A549 (cell line): ENCODE measurements at regions not wholly inside any gene's neighbourhood (a gene's known extent, or its start where the extent isn't known, plus 50 kb on each side); places are given as distances from the start of the nearest gene placed in this dataset.
A peak's percentile ranks its signal among the peaks of the same experiment; 100 is the strongest.

ENCODE experiments used
- ATAC-seq, 2 experiments: fragments of 200-7000 bp in 1 of 2; fragments of >200 bp in 1 of 2; cut with Nextera tagmentation in 1 of 2; cut with Tn5 transposase in 1 of 2; 3 replicates each; pipeline versions ENCODE4 v1.8.0 to v1.9.1; 2018 to 2020; ENCODE audit warnings: mild to moderate bottlenecking in 1 of 2, moderate library complexity in 1 of 2
- CTCF ChIA-PET: fragments of 300-600 bp; sonication (Branson Sonifier 250); formaldehyde crosslinking; extraction: SDS; loops from one replicate; lab custom pipeline; 2021; ENCODE audit warnings: antibody characterized with exemption, inconsistent platforms; lab: Yijun Ruan, JAX
- POLR2A ChIA-PET: fragments of 350-600 bp; formaldehyde crosslinking; extraction: SDS; loops from one replicate; lab custom pipeline; 2021; ENCODE audit warnings: antibody characterized with exemption, inconsistent platforms; lab: Yijun Ruan, JAX
- DNase-seq, 2 experiments: peaks; one replicate each; pipeline versions ENCODE4 v3.0.0 to v3.0.0-alpha.2; 2011 to 2016; ENCODE audit warnings: low read depth in 1 of 2, low spot score in 1 of 2
- FAIRE-seq: peaks from 2 replicates; lab custom pipeline; 2011; peaks lifted over from hg19 to GRCh38; lab: Jason Lieb, UNC
- H3K27ac ChIP-seq, 2 experiments: fragments of >200 bp; sonication (Bioruptor Twin); formaldehyde crosslinking; 3 replicates each; pipeline ENCODE4 v1.5.1; 2016 to 2017
- H3K4me1 ChIP-seq: fragments of >200 bp; sonication (Bioruptor Twin); formaldehyde crosslinking; 3 replicates; pipeline ENCODE4 v1.6.1; 2016
- H3K4me2 ChIP-seq: fragments of >200 bp; sonication (Bioruptor Twin); formaldehyde crosslinking; 3 replicates; pipeline ENCODE4 v1.6.1; 2016
- H3K4me3 ChIP-seq: fragments of >200 bp; sonication (Bioruptor Twin); formaldehyde crosslinking; 3 replicates; pipeline ENCODE4 v1.5.1; 2016
- H3K9me3 ChIP-seq: fragments of >200 bp; sonication (Bioruptor Twin); formaldehyde crosslinking; 3 replicates; pipeline ENCODE4 v1.6.1; 2016
- CBX2 ChIP-seq: fragments of 200-600 bp; sonication (generic); IDR thresholded peaks from 2 replicates; pipeline ENCODE4 v1.6.1; 2016; ENCODE audit warnings: low read depth, mild to moderate bottlenecking, borderline replicate concordance
- CBX8 ChIP-seq: fragments of 200-600 bp; sonication (generic); IDR thresholded peaks from 2 replicates; pipeline ENCODE4 v1.6.1; 2016
- CEBPB ChIP-seq, 2 experiments: fragments of >200 bp in 1 of 2; sonication (Bioruptor Twin) in 1 of 2; formaldehyde crosslinking in 1 of 2; IDR thresholded peaks; 2 replicates each; pipeline ENCODE4 v1.6.1; 2012 to 2016
- EP300 ChIP-seq, 2 experiments: fragments of >200 bp; sonication (Bioruptor Twin); formaldehyde crosslinking; IDR thresholded peaks; 2 replicates in 1 of 2; 3 replicates in 1 of 2; pipeline ENCODE4 v1.6.1; 2016 to 2017
- FOSL2 ChIP-seq, 2 experiments: fragments of 450-650 bp in 1 of 2; fragments of >200 bp in 1 of 2; sonication (Bioruptor Twin) in 1 of 2; formaldehyde crosslinking; IDR thresholded peaks; 2 replicates each; pipeline versions ENCODE4 v1.5.0 to v1.6.1; 2016 to 2020; ENCODE audit warnings: mild to moderate bottlenecking in 1 of 2, moderate library complexity in 1 of 2
- GATA3 ChIP-seq: IDR thresholded peaks from 2 replicates; pipeline ENCODE4 v1.6.1; 2012; ENCODE audit warnings: borderline replicate concordance
- HOXB13 ChIP-seq: fragments of 250-450 bp; sonication (Bioruptor Pico); IDR thresholded peaks from 2 replicates; pipeline ENCODE4 v1.5.0; 2020; ENCODE audit warnings: low read depth, mild to moderate bottlenecking, moderate library complexity
- JUN ChIP-seq, 2 experiments: fragments of >200 bp; sonication (Bioruptor Twin); formaldehyde crosslinking; IDR thresholded peaks; 2 replicates in 1 of 2; 3 replicates in 1 of 2; pipeline ENCODE4 v1.6.1; 2016 to 2017
- JUNB ChIP-seq: fragments of >200 bp; sonication (Bioruptor Twin); formaldehyde crosslinking; IDR thresholded peaks from 2 replicates; pipeline ENCODE4 v1.6.1; 2016
- KDM1A ChIP-seq: fragments of 200-600 bp; sonication (generic); IDR thresholded peaks from 2 replicates; pipeline ENCODE4 v1.6.1; 2016; ENCODE audit warnings: low read depth, mild to moderate bottlenecking
- NPAS2 ChIP-seq: fragments of 250-450 bp; sonication (Bioruptor Pico); IDR thresholded peaks from 2 replicates; pipeline ENCODE4 v1.8.0; 2022; ENCODE audit warnings: mild to moderate bottlenecking, moderate library complexity, borderline replicate concordance
- PBX3 ChIP-seq: IDR thresholded peaks from 2 replicates; pipeline ENCODE4 v1.6.1; 2012
- RAD21 ChIP-seq, 2 experiments: fragments of >200 bp in 1 of 2; sonication (Bioruptor Twin) in 1 of 2; formaldehyde crosslinking in 1 of 2; IDR thresholded peaks in 1 of 2; conservative IDR thresholded peaks in 1 of 2; 2 replicates in 1 of 2; 3 replicates in 1 of 2; pipeline ENCODE4 v1.6.1; 2012 to 2018; ENCODE audit warnings: inconsistent platforms in 1 of 2
- SMC3 ChIP-seq: fragments of >200 bp; sonication (Bioruptor Twin); formaldehyde crosslinking; IDR thresholded peaks from 3 replicates; pipeline ENCODE4 v1.6.1; 2018; ENCODE audit warnings: inconsistent platforms
- SREBF2 ChIP-seq: fragments of 450-650 bp; IDR thresholded peaks from 2 replicates; pipeline ENCODE4 v1.6.1; 2014; ENCODE audit warnings: mild to moderate bottlenecking, moderate library complexity
- TP53 ChIP-seq: fragments of 250-450 bp; sonication (Bioruptor Pico); IDR thresholded peaks from 2 replicates; pipeline ENCODE4 v1.5.0; 2021; ENCODE audit warnings: mild to moderate bottlenecking, moderate library complexity
- USF2 ChIP-seq: fragments of 450-650 bp; IDR thresholded peaks from 2 replicates; pipeline ENCODE4 v1.6.1; 2014; ENCODE audit warnings: antibody characterized with exemption
- ZC3H11A ChIP-seq: fragments of 450-650 bp; IDR thresholded peaks from 2 replicates; pipeline ENCODE4 v1.6.1; 2014; ENCODE audit warnings: antibody characterized with exemption, mild to moderate bottlenecking
- ZNF302 ChIP-seq: fragments of 250-450 bp; sonication (Bioruptor Pico); IDR thresholded peaks from 2 replicates; pipeline ENCODE4 v1.9.0; 2021; ENCODE audit warnings: inconsistent platforms, mild to moderate bottlenecking, moderate library complexity
- WGBS: methylation state at CpG from one replicate; pipeline ENCODE4 v1.1.6; 2017; ENCODE audit errors: missing lambda C conversion rate; 5-methylcytosine and 5-hydroxymethylcytosine counted together
- TF ChIP-seq, protein P1 (sequence below): fragments of >200 bp; sonication (Bioruptor Twin); formaldehyde crosslinking; IDR thresholded peaks from 2 replicates; pipeline ENCODE4 v1.6.1; 2016
- TF ChIP-seq, protein P2 (sequence below): IDR thresholded peaks from 2 replicates; pipeline ENCODE4 v1.6.1; 2012
- TF ChIP-seq, protein P3 (sequence below): fragments of >200 bp; sonication (Bioruptor Twin); formaldehyde crosslinking; IDR thresholded peaks from 3 replicates; pipeline ENCODE4 v1.6.1; 2016

DNA sequence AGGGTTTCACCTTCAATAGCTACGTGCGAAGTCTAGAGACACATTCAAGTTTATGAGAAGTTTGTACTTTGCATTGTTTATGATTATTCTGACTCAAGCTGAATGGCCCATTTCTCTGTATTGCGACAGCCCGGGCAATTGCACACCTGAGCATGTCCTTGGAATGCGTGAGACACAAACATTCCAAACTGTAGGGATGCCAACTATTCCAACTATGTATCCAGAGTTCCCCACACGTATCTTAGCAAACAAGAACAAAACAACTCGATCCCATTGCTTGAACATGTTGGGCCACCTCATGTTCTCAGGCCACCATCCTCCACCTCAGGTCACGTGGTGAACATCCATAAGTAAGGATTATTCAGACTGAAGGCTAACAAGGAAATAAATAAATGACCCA, 51.4 kb upstream of the EGFR start:
- peaks cover 32% of the 10 kb centered on the region for H3K4me1 ChIP-seq
- peak overlapping the region; percentile 83 to 85 for H3K27ac ChIP-seq
- H3K4me2 ChIP-seq = peak overlapping the region; percentile 56
- no peak overlapping the region for H3K4me3 ChIP-seq
- FAIRE-seq (peak; percentile 97), ATAC-seq (peak; percentile 88 to 94), DNase-seq (peak; percentile 69 to 86)
- ChIA-PET POLR2A (interaction anchor here (0.6 to 1.6 kb wide), 4 partner anchors 22 to 98 kb away, joined by 3 to 7 read pairs (median 4); partner anchors contain the start of gene EGFR), CTCF (interaction anchor here (0.8 to 1.8 kb wide), 2 partner anchors 89 to 288 kb away, joined by 3 to 5 read pairs; no protein-coding TSS in a partner anchor)
- TF ChIP-seq FOSL2 (IDR thresholded peaks at IDR 0.05) (peak; percentile 41; the same call in 1 of the 2 replicates), FOSL2 (CRISPR knock-in tag; IDR thresholded peaks at IDR 0.05) (peak; percentile 59), CEBPB (IDR thresholded peaks at IDR 0.05) (peak; percentile 91 to 99), GATA3 (peak; percentile 98), TP53 (CRISPR knock-in tag) (no peak), JUNB (peak; percentile 82), JUN (IDR thresholded peaks at IDR 0.05) (peak; percentile 78 to 82; a peak in 4 of 5 replicates), CBX8 (no peak), RAD21 (conservative IDR thresholded peaks at IDR 0.05 in 1 of 2, IDR thresholded peaks at IDR 0.05 in 1 of 2) (peak; percentile 28 to 45; a peak in 3 of 5 replicates), SREBF2 (no peak), NPAS2 (no peak), USF2 (peak; percentile 83), EP300 (IDR thresholded peaks at IDR 0.05) (peak; percentile 88 to 96; a peak in 4 of 5 replicates), CBX2 (no peak), PBX3 (peak; percentile 69; the same call in 1 of the 2 replicates), ZC3H11A (no peak), SMC3 (peak; percentile 39; the same call in 2 of the 3 replicates)
- TF ChIP-seq, protein P1, sequence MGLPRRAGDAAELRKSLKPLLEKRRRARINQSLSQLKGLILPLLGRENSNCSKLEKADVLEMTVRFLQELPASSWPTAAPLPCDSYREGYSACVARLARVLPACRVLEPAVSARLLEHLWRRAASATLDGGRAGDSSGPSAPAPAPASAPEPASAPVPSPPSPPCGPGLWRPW = peak; percentile 75; the same call in 1 of the 2 replicates
- TF ChIP-seq, protein P2, sequence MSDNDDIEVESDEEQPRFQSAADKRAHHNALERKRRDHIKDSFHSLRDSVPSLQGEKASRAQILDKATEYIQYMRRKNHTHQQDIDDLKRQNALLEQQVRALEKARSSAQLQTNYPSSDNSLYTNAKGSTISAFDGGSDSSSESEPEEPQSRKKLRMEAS = peak; percentile 90
- TF ChIP-seq, protein P3, sequence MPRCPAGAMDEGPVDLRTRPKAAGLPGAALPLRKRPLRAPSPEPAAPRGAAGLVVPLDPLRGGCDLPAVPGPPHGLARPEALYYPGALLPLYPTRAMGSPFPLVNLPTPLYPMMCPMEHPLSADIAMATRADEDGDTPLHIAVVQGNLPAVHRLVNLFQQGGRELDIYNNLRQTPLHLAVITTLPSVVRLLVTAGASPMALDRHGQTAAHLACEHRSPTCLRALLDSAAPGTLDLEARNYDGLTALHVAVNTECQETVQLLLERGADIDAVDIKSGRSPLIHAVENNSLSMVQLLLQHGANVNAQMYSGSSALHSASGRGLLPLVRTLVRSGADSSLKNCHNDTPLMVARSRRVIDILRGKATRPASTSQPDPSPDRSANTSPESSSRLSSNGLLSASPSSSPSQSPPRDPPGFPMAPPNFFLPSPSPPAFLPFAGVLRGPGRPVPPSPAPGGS = 0 out of 3 replicates have a peak, but pooled peaks have one; percentile 21
- peaks cover 8% of the 10 kb centered on the region; the same call in 2 of the 3 replicates for H3K9me3 ChIP-seq
- WGBS = 6% methylated on average over 8 of the region's 8 CpGs

GRCh38 chr7:54968018-54968417, 50.8 kb upstream of the EGFR start:
- TF ChIP-seq HOXB13 (CRISPR knock-in tag) (no peak), KDM1A (no peak), ZNF302 (CRISPR knock-in tag) (no peak)
- 75% methylated on average over 6 of the region's 6 CpGs for WGBS
- no peak overlapping the region for H3K4me3 ChIP-seq
- peaks cover 15% of the 10 kb centered on the region for H3K9me3 ChIP-seq
- peak overlapping the region; percentile 83 to 85 for H3K27ac ChIP-seq
- POLR2A ChIA-PET = no interaction called here
- peak overlapping the region; percentile 56 for H3K4me2 ChIP-seq
- no peak; a peak in 1 of 6 replicates for ATAC-seq
- CTCF ChIA-PET = no interaction called here
- FAIRE-seq = no peak
- DNase-seq = no peak
- peaks cover 32% of the 10 kb centered on the region for H3K4me1 ChIP-seq
